HCT116 (cell line): ENCODE measurements at regions not wholly inside any gene's neighbourhood (a gene's known extent, or its start where the extent isn't known, plus 50 kb on each side); places are given as distances from the start of the nearest gene placed in this dataset.

Source experiments
- ATAC-seq: fragments of 200-7000 bp; cut with Tn5 transposase; 2 replicates; pipeline ENCODE4 v1.9.1; 2020; ENCODE audit warnings: mild to moderate bottlenecking, moderate library complexity
- BruUV-seq: library from RNA; stranded (reverse); fragments of 400-500 nt; replicated peaks from 2 replicates; lab custom pipeline; 2021; lab: Mats Ljungman, UMichigan
- CTCF ChIA-PET: fragments of 300-600 bp; sonication (Branson Sonifier 250); formaldehyde crosslinking; loops from one replicate; lab custom pipeline; 2021; ENCODE audit warnings: antibody characterized with exemption; lab: Charles Lee
- POLR2A ChIA-PET: fragments of 300-600, 350-600 bp; sonication (Branson Sonifier 250); formaldehyde crosslinking; loops from one replicate; lab custom pipeline; 2021; ENCODE audit warnings: antibody characterized with exemption; lab: Charles Lee
- RAD21 ChIA-PET, 2 experiments: fragments of 300-600 bp; sonication (Branson Sonifier 250); formaldehyde crosslinking; loops; one replicate each; lab custom pipeline; 2023; ENCODE audit warnings: low total read pairs in 2 of 2; ENCODE audit not compliant: uncharacterized antibody in 2 of 2, unreplicated experiment in 2 of 2, low non-redundant PET in 1 of 2; lab: Charles Lee
- DNase-seq: peaks from one replicate; pipeline ENCODE4 v3.0.0-alpha.2; 2010; ENCODE audit warnings: low read depth, low spot score
- H2AFZ ChIP-seq: fragments of 200-600 bp; shearing (Covaris generic), sonication (generic); 2 replicates; pipeline ENCODE4 v1.6.1; 2017; ENCODE audit warnings: low read depth, mixed run types, mixed read lengths, antibody characterized with exemption, low read length; ENCODE audit not compliant: poor library complexity, severe bottlenecking
- H3K27ac ChIP-seq: 2 replicates; pipeline ENCODE4 v1.5.1; 2012; ENCODE audit warnings: low read depth, low read length
- H3K27me3 ChIP-seq: fragments of 200-600 bp; sonication (generic); 2 replicates; pipeline ENCODE4 v1.6.1; 2016; ENCODE audit warnings: mixed run types, low read length, mixed read lengths; ENCODE audit not compliant: insufficient read depth
- H3K36me3 ChIP-seq, 2 experiments: fragments of 200-500 bp in 1 of 2; fragments of 200-600 bp in 1 of 2; sonication (Bioruptor generic) in 1 of 2; sonication (generic) in 1 of 2; 2 replicates each; pipeline versions ENCODE4 v1.5.1 to v1.6.1; 2014 to 2016; ENCODE audit warnings: low read length in 2 of 2, inconsistent platforms in 1 of 2, mixed read lengths in 1 of 2, mixed run types in 1 of 2; ENCODE audit not compliant: insufficient read depth in 2 of 2, control insufficient read depth in 1 of 2
- H3K4me1 ChIP-seq, 2 experiments: fragments of 200-600 bp in 1 of 2; sonication (generic) in 1 of 2; 2 replicates each; pipeline versions ENCODE4 v1.5.1 to v1.6.1; 2012 to 2017; ENCODE audit warnings: low read length in 2 of 2, inconsistent platforms in 1 of 2, mild to moderate bottlenecking in 1 of 2, mixed read lengths in 1 of 2, mixed run types in 1 of 2, moderate library complexity in 1 of 2; ENCODE audit not compliant: insufficient read depth in 2 of 2, control insufficient read depth in 1 of 2
- H3K4me2 ChIP-seq: fragments of 200-600 bp; sonication (generic); 2 replicates; pipeline ENCODE4 v1.6.1; 2017; ENCODE audit warnings: mixed run types, low read length, mixed read lengths
- H3K4me3 ChIP-seq, 2 experiments: fragments of 200-600 bp in 1 of 2; sonication (generic) in 1 of 2; replicated peaks in 1 of 2; 2 replicates each; pipeline ENCODE4 v1.5.1; 2011 to 2016; ENCODE audit warnings: low read length in 2 of 2, control low read depth in 1 of 2, low read depth in 1 of 2, mild to moderate bottlenecking in 1 of 2, mixed read lengths in 1 of 2, mixed run types in 1 of 2
- H3K79me2 ChIP-seq: fragments of 200-600 bp; sonication (generic); 2 replicates; pipeline ENCODE4 v1.6.1; 2017; ENCODE audit warnings: mild to moderate bottlenecking, mixed run types, low read length, moderate library complexity, mixed read lengths; ENCODE audit not compliant: insufficient read depth
- H3K9ac ChIP-seq: fragments of 200-600 bp; sonication (generic); 2 replicates; pipeline ENCODE4 v1.6.1; 2016; ENCODE audit warnings: low read length, mixed read lengths
- H3K9me2 ChIP-seq: fragments of 200-600 bp; sonication (generic), shearing (Covaris generic); 2 replicates; pipeline ENCODE4 v1.6.1; 2017; ENCODE audit warnings: mixed run types, mild to moderate bottlenecking, moderate library complexity; ENCODE audit not compliant: insufficient read depth
- H3K9me3 ChIP-seq, 2 experiments: fragments of 200-500 bp in 1 of 2; fragments of 200-600 bp in 1 of 2; sonication (Bioruptor generic) in 1 of 2; sonication (generic) in 1 of 2; 2 replicates each; pipeline ENCODE4 v1.6.1; 2014 to 2017; ENCODE audit warnings: low read length in 2 of 2, mixed read lengths in 2 of 2, inconsistent platforms in 1 of 2, low read depth in 1 of 2, mild to moderate bottlenecking in 1 of 2, mixed run types in 1 of 2, moderate library complexity in 1 of 2; ENCODE audit not compliant: control insufficient read depth in 1 of 2, insufficient read depth in 1 of 2
- H4K20me1 ChIP-seq: fragments of 200-600 bp; sonication (generic), shearing (Covaris generic); 2 replicates; pipeline ENCODE4 v1.6.1; 2017; ENCODE audit warnings: mixed run types, mild to moderate bottlenecking, moderate library complexity; ENCODE audit not compliant: insufficient read depth
- CBX3 ChIP-seq: IDR thresholded peaks from 2 replicates; pipeline ENCODE4 v1.6.1; 2012; ENCODE audit warnings: low read depth
- CEBPB ChIP-seq: IDR thresholded peaks from 2 replicates; pipeline ENCODE4 v1.6.1; 2012; ENCODE audit warnings: low read depth
- EGR1 ChIP-seq: IDR thresholded peaks from 2 replicates; pipeline ENCODE4 v1.6.1; 2012; ENCODE audit warnings: low read depth
- ELF1 ChIP-seq: IDR thresholded peaks from 2 replicates; pipeline ENCODE4 v1.6.1; 2012; ENCODE audit warnings: low read depth, borderline replicate concordance
- EZH2phosphoT487 ChIP-seq: fragments of 200-600 bp; IDR thresholded peaks from 2 replicates; pipeline ENCODE4 v1.6.1; 2018; ENCODE audit warnings: antibody characterized with exemption, borderline replicate concordance
- FOSL1 ChIP-seq: IDR thresholded peaks from 2 replicates; pipeline ENCODE4 v1.6.1; 2012; ENCODE audit warnings: low read depth
- POLR2A ChIP-seq: IDR thresholded peaks from 2 replicates; pipeline ENCODE4 v1.7.0; 2011; ENCODE audit warnings: borderline replicate concordance; ENCODE audit not compliant: insufficient read depth, insufficient read length; ENCODE audit errors: extremely low read depth
- POLR2AphosphoS5 ChIP-seq: IDR thresholded peaks from 2 replicates; pipeline ENCODE4 v1.6.1; 2011; ENCODE audit warnings: mild to moderate bottlenecking, low read depth, low read length, moderate library complexity
- SIN3A ChIP-seq: IDR thresholded peaks from 2 replicates; pipeline ENCODE4 v1.6.1; 2012; ENCODE audit warnings: low read depth
- YY1 ChIP-seq: IDR thresholded peaks from 2 replicates; pipeline ENCODE4 v1.6.1; 2011; ENCODE audit warnings: low read length, low read depth, moderate library complexity, mild to moderate bottlenecking; ENCODE audit not compliant: insufficient replicate concordance; ENCODE audit errors: extremely low read depth
- ZFX ChIP-seq: fragments of 450-650 bp; IDR thresholded peaks from 2 replicates; pipeline ENCODE4 v1.6.1; 2017
- intact Hi-C: fragments of 100-400 bp; cut with micrococcal nuclease; formaldehyde crosslinking; loops from 2 replicates; pipeline ENCODE4 v1.10.0; 2022
- TF ChIP-seq, protein P1 (sequence below): IDR thresholded peaks from 2 replicates; pipeline ENCODE4 v1.6.1; 2012
- TF ChIP-seq, protein P2 (sequence below): IDR thresholded peaks from 2 replicates; pipeline ENCODE4 v1.6.1; 2012
- TF ChIP-seq, protein P3 (sequence below): IDR thresholded peaks from 2 replicates; pipeline ENCODE4 v1.6.1; 2011; ENCODE audit warnings: mild to moderate bottlenecking, low read length, moderate library complexity; ENCODE audit not compliant: insufficient replicate concordance; ENCODE audit errors: extremely low read depth

DNA sequence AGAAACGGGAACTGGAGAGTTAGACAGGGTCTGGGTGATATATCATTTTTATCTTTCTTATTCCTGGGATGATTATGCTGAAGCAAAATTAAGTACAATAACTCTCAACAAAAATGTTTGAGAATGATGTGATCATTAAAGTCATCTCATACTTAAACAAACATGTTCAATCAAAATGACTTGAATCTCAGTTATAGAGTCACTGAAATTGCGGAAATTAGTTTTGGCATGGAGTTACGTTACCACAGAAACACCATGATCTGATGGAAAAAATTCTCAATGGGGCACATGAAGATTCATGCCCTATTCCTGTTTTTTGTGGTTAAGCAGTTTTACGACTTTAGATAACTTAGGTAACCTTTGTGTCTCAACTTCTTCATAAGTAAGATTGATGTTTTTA, 757.7 kb downstream of the EPHA4 start:
- DNase-seq: no peak
- CTCF ChIA-PET: no interaction called here
- Histone ChIP-seq H2AFZ (no peak overlapping the region), H3K4me2 (no peak overlapping the region), H4K20me1 (no peaks in the 10 kb centered on the region), H3K4me1 (no peaks in the 10 kb centered on the region), H3K79me2 (no peaks in the 10 kb centered on the region), H3K4me3 (no peak overlapping the region), H3K9ac (no peak overlapping the region), H3K9me2 (no peaks in the 10 kb centered on the region), H3K27ac (no peak overlapping the region), H3K36me3 (no peaks in the 10 kb centered on the region), H3K9me3 (no peaks in the 10 kb centered on the region; a peak in 1 of 4 replicates), H3K27me3 (no peaks in the 10 kb centered on the region)
- intact Hi-C loops: no loop called here
- no peak for ATAC-seq
- TF ChIP-seq CEBPB (no peak), ELF1 (no peak), POLR2AphosphoS5 (no peak), SIN3A (no peak), ZFX (no peak), YY1 (no peak), FOSL1 (no peak), POLR2A (no peak), EZH2phosphoT487 (no peak), CBX3 (no peak), EGR1 (no peak)
- TF ChIP-seq, protein P1, sequence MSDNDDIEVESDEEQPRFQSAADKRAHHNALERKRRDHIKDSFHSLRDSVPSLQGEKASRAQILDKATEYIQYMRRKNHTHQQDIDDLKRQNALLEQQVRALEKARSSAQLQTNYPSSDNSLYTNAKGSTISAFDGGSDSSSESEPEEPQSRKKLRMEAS: no peak
- TF ChIP-seq, protein P2, sequence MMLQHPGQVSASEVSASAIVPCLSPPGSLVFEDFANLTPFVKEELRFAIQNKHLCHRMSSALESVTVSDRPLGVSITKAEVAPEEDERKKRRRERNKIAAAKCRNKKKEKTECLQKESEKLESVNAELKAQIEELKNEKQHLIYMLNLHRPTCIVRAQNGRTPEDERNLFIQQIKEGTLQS: no peak
- TF ChIP-seq, protein P3, sequence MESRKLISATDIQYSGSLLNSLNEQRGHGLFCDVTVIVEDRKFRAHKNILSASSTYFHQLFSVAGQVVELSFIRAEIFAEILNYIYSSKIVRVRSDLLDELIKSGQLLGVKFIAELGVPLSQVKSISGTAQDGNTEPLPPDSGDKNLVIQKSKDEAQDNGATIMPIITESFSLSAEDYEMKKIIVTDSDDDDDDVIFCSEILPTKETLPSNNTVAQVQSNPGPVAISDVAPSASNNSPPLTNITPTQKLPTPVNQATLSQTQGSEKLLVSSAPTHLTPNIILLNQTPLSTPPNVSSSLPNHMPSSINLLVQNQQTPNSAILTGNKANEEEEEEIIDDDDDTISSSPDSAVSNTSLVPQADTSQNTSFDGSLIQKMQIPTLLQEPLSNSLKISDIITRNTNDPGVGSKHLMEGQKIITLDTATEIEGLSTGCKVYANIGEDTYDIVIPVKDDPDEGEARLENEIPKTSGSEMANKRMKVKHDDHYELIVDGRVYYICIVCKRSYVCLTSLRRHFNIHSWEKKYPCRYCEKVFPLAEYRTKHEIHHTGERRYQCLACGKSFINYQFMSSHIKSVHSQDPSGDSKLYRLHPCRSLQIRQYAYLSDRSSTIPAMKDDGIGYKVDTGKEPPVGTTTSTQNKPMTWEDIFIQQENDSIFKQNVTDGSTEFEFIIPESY: no peak
- no TSS peak for BruUV-seq
- RAD21 ChIA-PET: no interaction called here
- POLR2A ChIA-PET: no interaction called here
